ENCODE measurements at regions not wholly inside any gene's neighbourhood (a gene's known extent, or its start where the extent isn't known, plus 50 kb on each side); places are given as distances from the start of the nearest gene placed in this dataset.
"Not testable (repeated sequence)": the region's sequence is repeated elsewhere in the genome, so short reads cannot be mapped to it uniquely, and the experiment has no call there.

GRCh38 chr6:139446768-139447655, 72.6 kb upstream of the CITED2 start:
- no peak for DNase-seq

- no peak for DNase-seq
Observed at GRCh38 chr6:139446138-139446715, 71.8 kb upstream of the CITED2 start.

GRCh38 chr6:139444273-139444787, 69.9 kb upstream of the CITED2 start:
- not testable (repeated sequence) for DNase-seq

GRCh38 chr6:139443231-139444112, 69.0 kb upstream of the CITED2 start:
- DNase-seq, result no peak

- DNase-seq, result no peak
Observed at GRCh38 chr6:139442188-139442671, 67.8 kb upstream of the CITED2 start.

GRCh38 chr6:139439349-139439748, 64.9 kb upstream of the CITED2 start:
- no peak for DNase-seq

- no peak for DNase-seq
Observed at GRCh38 chr6:139438775-139439174, 64.3 kb upstream of the CITED2 start.

- no peak for DNase-seq
Observed at GRCh38 chr6:139436957-139437348, 62.5 kb upstream of the CITED2 start.

GRCh38 chr6:139436200-139436956, 61.9 kb upstream of the CITED2 start:
- DNase-seq, result no peak

GRCh38 chr6:139433631-139434419, 59.4 kb upstream of the CITED2 start:
- DNase-seq, result no peak

- no peak for DNase-seq
Observed at GRCh38 chr6:139431602-139431956, 57.1 kb upstream of the CITED2 start.

GRCh38 chr6:139430899-139431601, 56.6 kb upstream of the CITED2 start:
- no peak for DNase-seq

GRCh38 chr6:139429580-139430145, 55.2 kb upstream of the CITED2 start:
- DNase-seq, result no peak

- DNase-seq, result no peak
Observed at GRCh38 chr6:139427199-139427598, 52.8 kb upstream of the CITED2 start.

GRCh38 chr6:139426795-139427194, 52.3 kb upstream of the CITED2 start:
- DNase-seq, result no peak

- no peak for DNase-seq
Observed at GRCh38 chr6:139425780-139426179, 51.3 kb upstream of the CITED2 start.

GRCh38 chr6:139423971-139424667, 49.7 kb upstream of the CITED2 start:
- DNase-seq, result no peak
